A673 (cell line): ENCODE measurements at regions not wholly inside any gene's neighbourhood (a gene's known extent, or its start where the extent isn't known, plus 50 kb on each side); places are given as distances from the start of the nearest gene placed in this dataset.
"Not testable (repeated sequence)": the region's sequence is repeated elsewhere in the genome, so short reads cannot be mapped to it uniquely, and the experiment has no call there.

Experiments used
- BruUV-seq: library from RNA; stranded (reverse); fragments of 400-500 nt; replicated peaks from 2 replicates; lab custom pipeline; 2021; lab: Mats Ljungman, UMichigan
- CTCF ChIA-PET: fragments of 300-600 bp; sonication (Branson Sonifier 250); formaldehyde crosslinking; loops from one replicate; lab custom pipeline; 2022; ENCODE audit warnings: antibody characterized with exemption; lab: Charles Lee
- POLR2A ChIA-PET: fragments of 300-600 bp; sonication (Branson Sonifier 250); formaldehyde crosslinking; loops from one replicate; lab custom pipeline; 2022; ENCODE audit warnings: antibody characterized with exemption; ENCODE audit not compliant: low non-redundant PET; lab: Charles Lee
- DNase-seq: peaks from one replicate; pipeline ENCODE4 v3.0.0-alpha.2; 2015; ENCODE audit warnings: low spot score
- H3K27ac ChIP-seq: fragments of 200-600 bp; sonication (generic); 2 replicates; pipeline ENCODE4 v1.5.1; 2016; ENCODE audit warnings: mixed run types, low read depth, mild to moderate bottlenecking, mixed read lengths, antibody characterized with exemption, low read length; ENCODE audit not compliant: poor library complexity, severe bottlenecking
- H3K27me3 ChIP-seq: fragments of 200-600 bp; sonication (generic); replicated peaks from 2 replicates; pipeline ENCODE4 v1.6.1; 2017; ENCODE audit warnings: mixed run types, low read depth, mild to moderate bottlenecking, mixed read lengths, antibody characterized with exemption, low read length; ENCODE audit not compliant: insufficient read depth, poor library complexity
- H3K36me3 ChIP-seq: fragments of 200-600 bp; sonication (generic); 2 replicates; pipeline ENCODE4 v1.6.1; 2016; ENCODE audit warnings: mixed run types, mild to moderate bottlenecking, mixed read lengths, antibody characterized with exemption, low read length; ENCODE audit not compliant: insufficient read depth, poor library complexity, severe bottlenecking
- H3K4me1 ChIP-seq: fragments of 200-600 bp; sonication (generic); 2 replicates; pipeline ENCODE4 v1.6.1; 2017; ENCODE audit warnings: mixed run types, mild to moderate bottlenecking, mixed read lengths, antibody characterized with exemption, low read length; ENCODE audit not compliant: insufficient read depth, poor library complexity, severe bottlenecking
- H3K4me3 ChIP-seq: fragments of 200-600 bp; sonication (generic); 2 replicates; pipeline ENCODE4 v1.5.1; 2016; ENCODE audit warnings: low read depth, mixed run types, mild to moderate bottlenecking, mixed read lengths, low read length; ENCODE audit not compliant: poor library complexity, severe bottlenecking
- H3K9me3 ChIP-seq: fragments of 200-600 bp; sonication (generic); 2 replicates; pipeline ENCODE4 v1.6.1; 2016; ENCODE audit warnings: mixed run types, low read depth, mild to moderate bottlenecking, mixed read lengths, antibody characterized with exemption, low read length; ENCODE audit not compliant: poor library complexity, severe bottlenecking
- CTCF ChIP-seq: fragments of 300-800, 200-600 bp; sonication (generic); conservative IDR thresholded peaks from 2 replicates; pipeline ENCODE4 v1.5.1; 2017; ENCODE audit warnings: low read depth, mild to moderate bottlenecking, antibody characterized with exemption, low read length, moderate library complexity, mixed read lengths
- EZH2 ChIP-seq: fragments of 200-600 bp; sonication (generic); IDR thresholded peaks from 2 replicates; pipeline ENCODE4 v1.6.1; 2017; ENCODE audit warnings: borderline replicate concordance, low read depth, mild to moderate bottlenecking, mixed read lengths, antibody characterized with exemption, low read length; ENCODE audit not compliant: poor library complexity, severe bottlenecking
- intact Hi-C: fragments of 100-400 bp; cut with micrococcal nuclease; formaldehyde crosslinking; loops from one replicate; pipeline ENCODE4 v1.10.0; 2022; ENCODE audit not compliant: unreplicated experiment

GRCh38 chr11:127943152-127943551 is 644.2 kb downstream of the ETS1 start:
- no peak for DNase-seq
- Histone ChIP-seq H3K4me3 (no peak overlapping the region), H3K27me3 (peaks cover 40% of the 10 kb centered on the region), H3K4me1 (no peaks in the 10 kb centered on the region), H3K27ac (no peak overlapping the region), H3K36me3 (no peaks in the 10 kb centered on the region), H3K9me3 (no peaks in the 10 kb centered on the region)
- CTCF ChIA-PET, result no interaction called here
- intact Hi-C loops, result no loop called here
- TF ChIP-seq CTCF (no peak), EZH2 (no peak)
- BruUV-seq, result no TSS peak
- POLR2A ChIA-PET, result no interaction called here

GRCh38 chr11:127941554-127941953 is 645.8 kb downstream of the ETS1 start:
- BruUV-seq, H3K4me3 ChIP-seq, DNase-seq, POLR2A ChIA-PET, H3K27ac ChIP-seq, H3K4me1 ChIP-seq, H3K36me3 ChIP-seq, intact Hi-C loops, CTCF ChIA-PET, H3K9me3 ChIP-seq: not testable (repeated sequence)
- peaks cover 49% of the 10 kb centered on the region for H3K27me3 ChIP-seq

- Histone ChIP-seq H3K9me3 (no peaks in the 10 kb centered on the region), H3K27ac (no peak overlapping the region), H3K36me3 (no peaks in the 10 kb centered on the region), H3K4me1 (no peaks in the 10 kb centered on the region), H3K4me3 (no peak overlapping the region), H3K27me3 (peaks cover 51% of the 10 kb centered on the region)
- CTCF ChIA-PET, result no interaction called here
- intact Hi-C loops, result no loop called here
- no peak for DNase-seq
- TF ChIP-seq CTCF (no peak), EZH2 (no peak)
- BruUV-seq, result no TSS peak
- POLR2A ChIA-PET, result no interaction called here
Observed at GRCh38 chr11:127939000-127939399, 648.4 kb downstream of the ETS1 start.

GRCh38 chr11:127935081-127935480 is 652.3 kb downstream of the ETS1 start:
- H3K27ac ChIP-seq, result no peak overlapping the region

GRCh38 chr11:127933961-127934360 is 653.4 kb downstream of the ETS1 start:
- DNase-seq, H3K4me3 ChIP-seq, H3K36me3 ChIP-seq, POLR2A ChIA-PET, H3K9me3 ChIP-seq, H3K4me1 ChIP-seq, intact Hi-C loops, CTCF ChIA-PET, H3K27ac ChIP-seq, BruUV-seq: not testable (repeated sequence)
- peaks cover 41% of the 10 kb centered on the region for H3K27me3 ChIP-seq

More at GRCh38 chr11:127935081-127935480, 652.3 kb downstream of the ETS1 start:
- DNase-seq, result no peak
- TF ChIP-seq EZH2, result no peak
- TF ChIP-seq CTCF, result no peak
- Histone ChIP-seq H3K27me3 (peaks cover 49% of the 10 kb centered on the region), H3K9me3 (no peaks in the 10 kb centered on the region), H3K4me3 (no peak overlapping the region), H3K4me1 (no peaks in the 10 kb centered on the region), H3K36me3 (no peaks in the 10 kb centered on the region)
- no TSS peak for BruUV-seq
- intact Hi-C loops, result no loop called here
- POLR2A ChIA-PET, result no interaction called here
- CTCF ChIA-PET, result no interaction called here
